NCI-H460 (cell line): ENCODE measurements at regions not wholly inside any gene's neighbourhood (a gene's known extent, or its start where the extent isn't known, plus 50 kb on each side); places are given as distances from the start of the nearest gene placed in this dataset.
A peak's percentile ranks its signal among the peaks of the same experiment; 100 is the strongest.

Experiments used
- DNase-seq: peaks from one replicate; pipeline ENCODE4 v3.0.0-alpha.2; 2016; ENCODE audit warnings: low read depth; ENCODE audit errors: extremely low read depth

- no peak for DNase-seq
Measured at GRCh38 chr11:70747285-70747684, 349.0 kb downstream of the CTTN start.

GRCh38 chr11:70747921-70748320 lies 349.6 kb downstream of the CTTN start:
- DNase-seq = no peak

- no peak for DNase-seq
Measured at GRCh38 chr11:70751142-70751734, 352.9 kb downstream of the CTTN start.

- peak; percentile 46 for DNase-seq
Measured at GRCh38 chr11:70755410-70756158, 357.3 kb downstream of the CTTN start.

GRCh38 chr11:70756341-70756740 lies 358.0 kb downstream of the CTTN start:
- DNase-seq = no peak

- no peak for DNase-seq
Measured at GRCh38 chr11:70756756-70757155, 358.4 kb downstream of the CTTN start.

GRCh38 chr11:70757241-70757640 lies 358.9 kb downstream of the CTTN start:
- no peak for DNase-seq

GRCh38 chr11:70758206-70758605 lies 359.9 kb downstream of the CTTN start:
- no peak for DNase-seq

GRCh38 chr11:70759846-70760245 lies 361.5 kb downstream of the CTTN start:
- DNase-seq = no peak

GRCh38 chr11:70760416-70761020 lies 362.2 kb downstream of the CTTN start:
- no peak for DNase-seq

GRCh38 chr11:70761094-70761907 lies 363.0 kb downstream of the CTTN start:
- DNase-seq = no peak

GRCh38 chr11:70761908-70762337 lies 363.6 kb downstream of the CTTN start:
- DNase-seq = no peak

- DNase-seq = no peak
Measured at GRCh38 chr11:70762810-70763209, 364.5 kb downstream of the CTTN start.

GRCh38 chr11:70763606-70764005 lies 365.3 kb downstream of the CTTN start:
- DNase-seq = no peak

GRCh38 chr11:70764356-70764905 lies 366.1 kb downstream of the CTTN start:
- DNase-seq = no peak

- DNase-seq = no peak
Measured at GRCh38 chr11:70766901-70767300, 368.6 kb downstream of the CTTN start.

- no peak for DNase-seq
Measured at GRCh38 chr11:70768346-70769095, 370.2 kb downstream of the CTTN start.

GRCh38 chr11:70769106-70769505 lies 370.8 kb downstream of the CTTN start:
- no peak for DNase-seq

GRCh38 chr11:70769521-70769920 lies 371.2 kb downstream of the CTTN start:
- no peak for DNase-seq
